HG03095 (cell line): ENCODE measurements at regions not wholly inside any gene's neighbourhood (a gene's known extent, or its start where the extent isn't known, plus 50 kb on each side); places are given as distances from the start of the nearest gene placed in this dataset.
"Not testable (repeated sequence)": the region's sequence is repeated elsewhere in the genome, so short reads cannot be mapped to it uniquely, and the experiment has no call there.

Experiments used
- ATAC-seq: cut with Tn5 transposase; IDR thresholded peaks from one replicate; pipeline ENCODE4 v1.9.1; 2021; ENCODE audit warnings: moderate library complexity; ENCODE audit not compliant: unreplicated experiment

DNA sequence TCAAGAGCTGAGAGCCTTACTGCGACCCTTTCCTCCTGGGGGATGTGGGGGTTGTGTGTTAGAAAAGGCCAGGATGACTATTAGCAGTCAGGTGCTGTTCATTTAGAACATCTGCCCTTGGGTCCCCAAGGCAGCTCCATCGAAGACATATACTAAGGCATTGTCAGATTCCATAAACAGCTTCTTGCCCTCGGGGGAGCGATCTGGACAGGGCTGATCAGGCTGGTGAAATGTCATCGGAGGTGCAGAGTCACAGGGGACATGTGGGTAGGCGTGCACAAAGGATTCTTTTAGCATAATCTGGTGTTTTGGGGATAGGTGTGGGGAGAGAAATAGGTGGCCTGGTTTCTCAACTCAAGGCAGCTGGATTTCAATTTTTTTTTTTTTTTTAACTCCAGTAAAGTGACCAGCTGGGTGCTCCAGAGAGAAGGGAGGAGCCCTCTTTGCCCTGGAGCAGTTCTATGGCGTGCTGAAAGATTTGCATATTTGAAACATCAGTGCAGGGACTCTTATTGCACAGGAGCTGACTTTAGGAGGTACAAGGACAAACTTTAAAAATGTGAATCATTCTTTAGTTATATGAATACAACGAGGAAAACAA is 160.1 kb downstream of the SUDS3 start:
- ATAC-seq: no peak

DNA sequence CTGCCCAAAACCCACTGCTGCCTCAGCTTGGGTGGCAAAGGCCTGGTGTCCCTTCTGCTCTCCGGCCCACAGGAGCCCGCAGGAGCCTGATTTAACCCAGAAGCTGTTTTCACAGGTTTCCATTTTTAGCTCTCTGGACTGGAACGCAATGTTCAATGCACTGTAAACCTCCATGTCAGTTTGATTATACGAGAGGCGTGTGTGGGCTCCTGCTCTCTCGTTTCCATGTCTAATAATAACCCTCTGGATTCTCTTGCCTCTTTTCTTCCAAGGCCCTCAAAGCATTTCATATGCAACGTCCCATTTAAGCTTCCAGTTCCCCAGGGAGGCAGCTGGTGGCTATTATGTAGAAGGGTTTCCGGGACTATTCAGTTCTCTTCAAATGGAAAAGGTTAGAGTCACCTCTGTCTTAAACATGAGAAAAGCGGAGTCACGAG is 161.1 kb downstream of the SUDS3 start:
- ATAC-seq: no peak

DNA sequence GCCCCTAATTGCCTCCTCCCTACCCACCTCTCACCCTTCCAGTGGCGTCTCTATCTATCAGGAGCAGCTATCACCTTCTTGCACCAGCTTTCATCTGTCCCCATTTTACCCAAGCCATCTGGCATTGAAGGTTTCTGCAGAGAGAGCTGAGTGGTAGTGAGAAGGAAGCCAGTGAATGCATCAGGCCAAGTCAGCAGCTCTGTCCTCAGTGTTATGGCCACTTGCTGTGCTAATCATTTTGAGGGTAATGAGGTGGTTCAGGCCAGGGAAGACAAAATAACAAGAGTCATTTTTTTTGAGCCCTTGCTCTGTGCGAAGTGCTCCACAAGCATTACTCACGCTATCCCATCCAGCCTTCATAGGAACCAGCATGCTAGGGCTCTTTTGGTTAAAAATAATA is 164.7 kb downstream of the SUDS3 start:
- ATAC-seq: no peak

DNA sequence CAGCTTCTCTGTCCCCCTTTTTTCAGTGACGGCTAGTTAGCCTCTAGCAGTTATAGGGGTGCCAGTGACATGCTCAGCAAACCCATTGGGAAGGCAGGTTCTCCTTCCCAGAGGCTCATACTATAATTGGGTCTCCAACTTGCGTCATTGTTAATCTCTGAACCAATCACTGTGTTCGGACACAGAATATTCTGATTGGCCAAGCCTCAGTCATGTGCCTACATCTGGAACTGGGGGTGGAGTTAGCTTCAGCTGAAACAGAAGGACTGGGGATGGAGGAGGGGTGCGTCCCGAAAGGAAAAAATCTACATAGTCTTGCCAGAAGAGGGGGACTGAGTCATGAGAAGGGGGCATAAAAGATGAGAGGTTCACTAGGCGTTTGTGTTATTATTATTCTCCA is 165.6 kb downstream of the SUDS3 start:
- no peak for ATAC-seq

DNA sequence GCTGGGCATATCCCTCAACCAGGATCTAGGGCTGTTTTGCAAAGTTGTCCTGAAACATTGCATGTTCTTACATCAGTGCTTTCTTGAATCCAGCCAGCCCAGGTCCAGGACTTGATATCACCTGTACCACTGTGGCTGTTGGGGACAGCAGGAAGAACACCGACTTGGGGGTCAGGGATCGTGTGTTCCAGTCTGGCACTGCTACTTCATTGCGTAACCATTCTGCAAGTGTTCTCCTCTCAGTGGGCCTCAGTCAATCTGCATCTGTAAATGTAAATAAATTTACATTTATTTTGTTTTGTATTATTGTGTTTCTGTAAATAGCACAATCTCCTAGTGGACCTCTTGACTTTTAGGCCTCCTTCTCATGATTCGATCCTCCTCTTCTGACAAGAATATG is 167.3 kb downstream of the SUDS3 start:
- ATAC-seq: no peak

DNA sequence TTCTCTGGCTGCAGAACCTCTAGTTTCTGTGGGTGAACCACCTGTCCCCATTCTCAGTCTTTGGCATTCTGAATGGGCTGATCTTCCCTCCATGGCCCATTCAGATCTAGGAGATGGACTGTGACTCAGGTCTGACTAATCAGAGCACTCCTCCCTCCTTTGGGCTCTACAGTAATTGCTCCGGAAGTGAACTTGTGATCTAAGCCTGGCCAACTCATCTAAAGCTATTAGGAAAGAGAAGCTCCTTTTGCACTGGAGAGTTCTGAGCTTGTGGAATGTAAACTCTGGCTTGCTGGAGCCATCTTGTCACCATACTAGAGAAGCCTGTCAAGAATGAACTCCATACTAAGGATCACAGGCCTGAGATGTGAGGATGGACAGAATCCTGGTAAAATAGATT is 168.2 kb downstream of the SUDS3 start:
- no peak for ATAC-seq

DNA sequence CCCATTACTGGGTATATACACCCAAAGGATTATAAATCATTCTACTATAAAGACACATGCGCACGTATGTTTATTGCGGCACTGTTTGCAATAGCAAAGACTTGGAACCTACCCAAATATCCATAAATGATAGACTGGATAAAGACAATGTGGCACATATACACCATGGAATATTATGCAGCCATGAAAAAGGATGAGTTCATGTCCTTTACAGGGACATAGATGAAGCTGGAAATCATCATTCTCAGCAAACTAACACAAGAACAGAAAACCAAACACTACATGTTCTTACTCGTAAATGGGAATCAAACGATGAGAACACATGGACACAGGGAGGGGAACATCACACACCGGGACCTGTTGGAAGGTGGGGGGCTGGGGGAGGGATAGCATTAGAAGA is 171.3 kb downstream of the SUDS3 start:
- ATAC-seq: not testable (repeated sequence)

DNA sequence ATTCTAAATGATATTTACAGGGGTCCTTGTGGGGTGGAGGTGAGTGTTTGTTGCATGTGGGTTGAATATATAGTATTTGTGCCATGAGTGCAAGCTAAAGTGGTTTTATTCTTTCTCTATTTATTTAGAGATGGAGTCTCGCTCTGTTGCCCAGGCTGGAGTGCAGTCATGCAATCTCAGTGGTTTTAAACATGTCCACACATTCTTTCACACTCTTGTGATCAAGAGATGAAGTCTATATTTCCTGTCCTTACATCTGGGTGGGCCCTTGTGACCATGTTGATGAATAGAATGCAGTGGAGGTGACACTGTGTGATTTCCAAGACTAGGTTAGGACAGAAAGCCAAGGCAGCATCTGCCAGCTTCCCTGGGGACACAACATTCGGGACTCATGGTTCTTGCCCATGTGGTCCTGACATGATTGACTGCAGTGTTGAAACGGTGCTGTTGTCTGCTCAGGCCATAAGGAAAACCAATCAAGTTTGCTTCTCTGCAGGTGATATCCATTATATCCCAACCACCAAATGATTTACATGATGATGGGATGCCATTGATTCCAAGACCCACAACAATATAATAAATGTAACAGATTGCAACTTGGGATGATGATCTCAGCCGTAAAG is 172.6 kb downstream of the SUDS3 start:
- no peak for ATAC-seq

DNA sequence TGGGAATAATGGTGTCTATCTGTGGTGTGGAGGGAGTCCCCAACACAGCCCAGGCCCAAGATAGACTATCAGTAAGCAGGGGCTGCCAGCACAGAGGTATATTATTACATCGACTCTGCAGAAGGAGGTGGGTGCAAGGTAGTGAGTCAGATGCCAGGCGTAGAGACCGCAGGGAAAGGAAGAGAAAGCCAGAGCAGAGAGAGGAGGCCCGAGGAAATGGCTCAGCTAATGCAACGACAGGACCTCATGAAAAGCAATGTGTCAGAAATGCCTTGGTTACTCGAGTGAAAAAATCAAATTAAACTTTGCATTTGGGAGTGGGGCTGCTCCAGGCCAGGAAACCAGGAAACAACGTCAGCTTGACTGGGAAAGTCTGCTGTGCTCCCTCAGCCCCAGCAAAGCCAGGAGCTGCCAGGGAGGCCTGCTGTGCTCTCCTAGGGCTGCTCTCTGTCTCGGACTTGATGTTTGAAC is 173.2 kb downstream of the SUDS3 start:
- no peak for ATAC-seq

DNA sequence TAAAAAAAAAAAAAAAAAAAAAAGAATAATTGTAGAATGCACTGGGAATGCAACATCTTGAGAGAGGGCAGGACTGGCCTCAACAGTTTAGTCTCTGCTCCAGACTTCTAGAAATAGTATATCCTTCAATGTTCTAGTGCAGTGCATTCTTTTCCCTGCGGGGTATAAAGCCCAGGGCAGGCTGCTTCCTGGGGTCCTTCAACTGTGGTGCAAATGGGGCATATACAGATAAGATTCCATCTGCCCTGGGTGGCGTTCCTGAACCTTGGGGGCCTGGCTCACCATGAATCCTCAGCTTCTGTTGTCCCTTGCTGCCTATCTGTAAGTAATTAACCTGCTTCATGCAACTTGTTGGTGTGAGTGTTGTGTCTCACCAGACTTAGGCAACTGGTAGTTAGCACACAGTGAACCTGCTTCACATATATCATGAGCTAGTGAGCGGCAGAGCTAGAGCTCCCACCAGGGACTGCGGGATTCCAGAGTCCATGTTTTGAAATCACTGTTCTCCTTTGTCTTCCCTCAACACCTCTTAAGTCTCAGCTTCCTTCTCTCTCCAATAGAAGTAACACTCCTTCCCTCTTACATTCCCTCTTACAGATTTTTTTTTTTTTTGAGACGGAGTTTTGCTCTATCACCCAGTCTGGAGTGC is 177.6 kb downstream of the SUDS3 start:
- ATAC-seq: no peak

DNA sequence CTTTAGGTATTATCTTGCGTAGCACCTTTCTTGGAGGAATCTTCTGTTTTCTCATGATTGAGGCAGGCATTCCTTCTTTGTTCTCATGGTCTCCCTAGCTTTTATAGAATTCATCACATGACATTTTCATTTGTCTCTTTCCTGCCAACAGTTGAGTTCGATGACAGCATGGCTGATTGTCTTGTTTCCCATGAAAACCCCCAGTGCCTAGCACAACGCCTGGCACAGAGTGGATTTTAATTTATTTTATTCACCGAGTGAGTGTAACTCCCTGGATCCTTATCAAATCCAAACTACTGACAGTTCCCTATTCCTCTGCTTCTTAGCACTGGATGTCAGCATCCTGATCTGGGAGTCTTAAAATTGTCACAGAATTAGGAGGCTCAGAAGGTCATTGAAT is 182.6 kb downstream of the SUDS3 start:
- ATAC-seq: no peak

DNA sequence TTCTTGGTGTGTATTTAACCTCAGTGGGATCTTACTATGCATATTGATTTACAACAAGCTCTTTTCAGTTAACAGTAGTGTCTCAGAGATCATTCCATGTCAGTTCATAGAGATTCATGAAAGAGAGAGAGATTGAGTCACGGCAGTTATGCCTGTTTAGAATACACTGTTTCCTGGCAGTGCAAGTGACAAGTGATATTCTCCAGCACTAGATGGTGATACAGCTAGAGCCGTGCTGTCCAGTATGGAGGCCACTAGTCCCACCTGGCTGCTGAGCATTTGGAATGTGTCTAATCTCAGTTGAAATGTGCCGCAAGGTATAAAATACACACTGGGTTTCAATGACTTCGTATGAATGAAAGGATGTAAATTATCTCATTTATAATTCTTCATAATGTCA is 184.4 kb downstream of the SUDS3 start:
- ATAC-seq: no peak

DNA sequence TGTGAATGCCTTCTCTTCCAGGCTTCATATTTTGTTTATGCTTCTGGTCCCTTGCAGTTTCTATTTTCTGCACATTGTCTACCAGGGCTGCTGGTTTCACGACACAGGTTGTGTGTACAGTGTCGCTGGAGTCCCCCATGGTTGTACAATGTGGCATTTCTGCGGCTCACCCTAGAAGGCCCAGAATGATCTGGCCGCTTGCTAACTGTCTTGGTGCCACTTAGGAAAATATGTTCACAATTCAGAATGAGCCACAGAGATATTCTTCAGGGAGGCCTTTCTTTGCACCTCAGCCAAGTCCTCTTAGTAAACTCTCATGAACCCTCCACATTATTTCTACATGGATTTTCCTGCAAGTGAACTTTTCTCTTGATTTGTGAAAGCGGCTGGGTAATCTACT is 195.4 kb downstream of the SUDS3 start:
- no peak for ATAC-seq

DNA sequence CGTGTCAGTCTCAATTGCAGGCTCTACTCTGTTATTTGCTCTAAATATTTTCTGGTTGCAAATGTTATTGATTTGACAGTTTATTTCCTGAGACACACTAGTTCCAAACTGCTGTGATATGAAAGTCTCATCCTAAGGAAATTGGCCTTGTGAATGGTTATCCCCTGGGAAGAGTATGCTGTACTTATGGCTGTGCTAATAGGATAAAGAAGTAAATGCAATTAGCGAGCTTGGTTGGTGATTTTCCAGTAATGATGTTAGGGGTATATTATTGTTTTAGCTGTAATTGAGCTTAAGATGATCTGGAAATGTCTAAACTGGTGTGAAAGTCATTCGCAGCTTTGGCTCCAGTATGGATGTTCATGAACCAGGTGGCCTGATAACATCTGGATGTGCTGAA is 197.9 kb downstream of the SUDS3 start:
- no peak for ATAC-seq

DNA sequence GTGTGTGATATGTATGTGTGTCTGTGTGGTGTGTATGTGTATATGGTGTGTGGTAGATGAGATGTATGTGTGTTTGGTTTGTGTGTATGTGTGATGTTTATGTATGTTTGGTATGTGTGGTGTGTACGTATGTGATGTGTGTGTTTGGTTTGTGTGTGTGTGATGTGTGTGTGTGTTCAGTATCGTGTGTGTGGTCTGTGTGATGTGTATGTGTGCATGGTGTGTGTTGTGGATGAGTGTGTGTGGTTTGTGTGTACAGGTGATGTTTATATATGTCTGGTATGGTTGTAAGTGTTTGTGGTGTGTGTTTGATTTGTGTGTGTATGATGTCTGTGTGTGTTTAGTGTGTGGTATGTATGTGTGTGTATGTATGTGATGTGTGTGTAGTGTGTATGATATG is 199.4 kb downstream of the SUDS3 start:
- no peak for ATAC-seq

DNA sequence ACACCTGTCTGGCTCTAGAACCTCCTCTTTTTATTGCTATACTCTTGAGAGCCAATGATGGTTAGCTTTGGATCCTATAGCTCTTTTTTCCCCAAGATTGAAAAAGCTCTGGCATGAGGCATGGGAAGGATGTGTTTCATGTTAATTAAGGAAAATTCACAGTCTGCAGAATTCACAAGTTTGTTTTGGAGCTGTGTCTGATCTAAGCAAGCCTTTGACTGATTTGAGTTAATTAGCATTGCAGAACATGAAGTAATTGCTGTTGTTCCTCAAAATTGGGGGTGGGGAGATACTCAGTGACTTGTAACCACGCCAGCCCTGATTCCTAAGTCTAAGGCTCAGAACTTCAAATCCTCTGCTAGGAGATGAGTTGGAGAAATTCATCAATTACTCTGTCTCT is 205.0 kb downstream of the SUDS3 start:
- no peak for ATAC-seq

DNA sequence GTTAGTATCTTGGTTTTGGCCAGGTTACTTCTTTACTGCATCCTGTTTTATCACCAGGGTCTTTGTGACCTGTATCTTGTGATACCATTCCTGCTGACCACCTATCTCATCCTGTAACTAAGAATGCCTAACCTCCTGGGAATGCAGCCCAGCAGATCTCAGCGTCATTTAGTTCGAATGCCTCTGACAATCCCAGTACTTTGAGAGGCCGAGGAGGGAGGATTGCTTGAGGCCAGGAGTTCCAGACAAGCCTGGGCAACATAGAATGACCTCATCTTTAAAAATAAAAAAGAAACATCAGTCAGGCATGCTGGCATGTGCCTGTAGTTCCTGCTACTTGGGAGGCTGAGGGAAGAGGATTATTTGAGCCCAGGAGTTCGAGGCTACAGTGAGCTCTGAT is 206.5 kb downstream of the SUDS3 start:
- no peak for ATAC-seq

DNA sequence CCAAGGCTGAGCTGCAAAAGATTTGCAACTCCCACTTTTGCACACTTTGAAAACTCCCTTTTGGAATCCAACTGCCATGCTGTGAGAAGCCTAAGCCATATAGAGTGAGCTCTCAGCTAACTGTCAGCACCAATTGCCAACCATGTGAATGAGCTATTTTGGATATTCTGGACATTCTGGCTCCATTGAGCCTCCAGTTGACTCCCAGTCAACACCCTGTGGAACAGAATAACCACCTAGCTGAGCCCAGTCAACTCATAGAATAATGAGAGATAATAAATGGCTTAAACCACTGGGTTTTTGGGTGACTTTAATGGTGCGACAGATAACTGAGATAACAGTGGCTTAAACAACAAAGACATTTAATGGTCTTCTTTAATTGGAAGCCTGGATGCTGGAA is 210.1 kb downstream of the SUDS3 start:
- no peak for ATAC-seq

DNA sequence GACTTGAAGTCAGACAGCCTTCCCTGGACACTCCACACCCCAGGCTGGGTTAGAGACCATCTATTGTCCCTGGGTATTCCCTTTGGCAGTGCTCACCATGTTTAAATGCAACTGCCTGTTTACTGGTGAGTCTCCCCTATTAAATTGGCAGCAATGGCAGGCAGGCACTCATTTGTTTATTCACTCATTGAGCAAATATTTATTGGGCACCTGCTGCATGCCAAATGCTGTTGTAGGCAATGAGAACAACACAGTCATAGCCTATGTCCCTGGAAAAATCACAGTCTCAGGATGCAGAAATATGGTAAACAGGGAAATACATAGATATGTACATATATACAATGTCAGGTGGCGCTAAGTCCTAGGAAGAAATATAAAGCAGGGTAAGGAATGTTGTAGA is 212.8 kb downstream of the SUDS3 start:
- ATAC-seq: no peak

DNA sequence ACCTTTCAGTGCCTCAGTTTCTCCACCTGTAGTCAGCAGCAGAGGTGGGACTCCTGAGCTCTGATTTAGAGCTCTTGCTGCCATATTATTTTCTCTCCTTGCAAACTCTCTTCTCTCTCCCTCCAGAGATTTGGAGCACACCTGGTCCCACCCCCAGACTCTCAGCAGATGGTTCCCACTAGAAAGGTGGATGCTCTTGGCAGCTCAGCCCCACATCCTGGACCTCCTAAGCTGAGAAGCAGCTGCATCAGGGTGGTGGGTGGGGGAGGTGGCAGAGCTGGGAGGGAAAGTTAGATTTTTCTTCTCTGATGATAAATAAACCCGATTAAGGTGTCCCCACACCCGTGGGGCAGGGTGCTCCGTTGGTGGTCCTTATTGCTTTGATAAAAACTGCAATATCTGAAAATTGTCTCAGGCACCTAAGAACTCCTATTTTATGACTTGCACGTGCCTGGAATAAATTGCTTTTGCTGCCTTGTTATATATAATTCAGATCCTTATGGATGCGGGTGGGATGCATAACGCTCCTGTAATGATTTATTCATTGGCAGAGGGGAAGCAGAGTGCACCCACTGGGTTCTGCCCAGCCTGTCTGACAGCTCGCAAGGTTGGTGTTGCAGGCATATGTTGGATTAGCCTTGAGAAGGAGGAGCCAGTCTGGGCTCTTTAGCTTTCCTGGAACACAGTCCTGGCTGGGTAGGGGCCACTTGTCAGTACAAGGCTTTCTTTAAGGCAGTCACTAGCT is 214.2 kb downstream of the SUDS3 start:
- ATAC-seq: no peak

DNA sequence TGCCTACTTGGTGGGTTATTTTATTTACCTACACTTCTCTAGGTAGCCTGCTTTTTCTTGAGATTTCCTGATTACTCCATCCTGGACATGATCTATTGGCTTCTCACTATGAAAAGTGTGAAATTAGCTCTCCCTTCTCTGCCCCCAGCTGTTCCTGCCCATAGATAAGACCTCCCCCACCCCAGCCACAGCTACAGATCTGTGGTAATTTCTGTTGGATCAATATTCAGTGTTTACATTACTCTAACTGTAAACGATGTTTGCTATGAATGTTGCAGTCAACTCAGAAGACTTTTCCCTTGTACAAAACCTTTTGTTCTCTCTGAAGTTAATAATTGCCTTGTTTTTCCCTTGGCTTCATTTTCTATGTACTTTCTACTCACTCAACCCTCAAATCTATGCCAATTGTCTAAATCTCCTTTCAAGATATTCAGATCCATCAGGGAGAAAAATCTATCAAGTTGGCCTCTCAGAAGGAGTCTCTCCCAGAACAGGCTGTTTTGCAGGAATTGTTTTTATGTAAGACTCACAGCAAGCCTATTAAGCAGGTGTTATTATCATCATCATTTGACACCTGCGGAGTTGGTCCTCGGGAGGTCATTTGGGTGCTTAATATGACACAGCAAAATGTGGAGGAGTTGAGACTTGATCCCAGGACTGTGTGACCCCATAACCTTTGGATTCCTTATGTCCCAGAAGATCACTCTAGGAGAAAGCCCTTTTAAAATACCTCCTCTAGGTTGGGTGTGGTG is 227.4 kb downstream of the SUDS3 start:
- ATAC-seq: no peak
